GM23338 (cell line): ENCODE measurements at regions not wholly inside any gene's neighbourhood (a gene's known extent, or its start where the extent isn't known, plus 50 kb on each side); places are given as distances from the start of the nearest gene placed in this dataset.

Experiments used
- CREB1 ChIP-seq: fragments of 250-450 bp; sonication (Bioruptor Pico); IDR thresholded peaks from 2 replicates; pipeline ENCODE4 v1.5.0; 2020; ENCODE audit warnings: low read depth, mild to moderate bottlenecking, moderate library complexity
- EZH2phosphoT487 ChIP-seq: fragments of 200-600 bp; sonication (generic); IDR thresholded peaks from one replicate; pipeline ENCODE4 v1.8.1; 2018; ENCODE audit warnings: antibody characterized with exemption; ENCODE audit not compliant: unreplicated experiment
- POLR2AphosphoS5 ChIP-seq: IDR thresholded peaks from 2 replicates; pipeline ENCODE4 v1.6.1; 2016; ENCODE audit warnings: antibody characterized with exemption, low read depth
- ZNF114 ChIP-seq: fragments of 250-450 bp; sonication (Bioruptor Pico); IDR thresholded peaks from 2 replicates; pipeline ENCODE4 v1.5.0; 2020; ENCODE audit warnings: mild to moderate bottlenecking, moderate library complexity
- ZNF331 ChIP-seq: fragments of 250-450 bp; sonication (Bioruptor Pico); IDR thresholded peaks from 2 replicates; pipeline ENCODE4 v1.5.0; 2020; ENCODE audit warnings: low read depth, mild to moderate bottlenecking, moderate library complexity
- TF ChIP-seq, protein P1 (sequence below): fragments of 250-450 bp; sonication (Bioruptor Pico); IDR thresholded peaks from 2 replicates; pipeline ENCODE4 v1.5.0; 2020; ENCODE audit warnings: mild to moderate bottlenecking, moderate library complexity
- TF ChIP-seq, protein P2 (sequence below): IDR thresholded peaks from one replicate; pipeline ENCODE4 v1.6.1; 2018; ENCODE audit warnings: antibody characterized with exemption; ENCODE audit not compliant: unreplicated experiment

DNA sequence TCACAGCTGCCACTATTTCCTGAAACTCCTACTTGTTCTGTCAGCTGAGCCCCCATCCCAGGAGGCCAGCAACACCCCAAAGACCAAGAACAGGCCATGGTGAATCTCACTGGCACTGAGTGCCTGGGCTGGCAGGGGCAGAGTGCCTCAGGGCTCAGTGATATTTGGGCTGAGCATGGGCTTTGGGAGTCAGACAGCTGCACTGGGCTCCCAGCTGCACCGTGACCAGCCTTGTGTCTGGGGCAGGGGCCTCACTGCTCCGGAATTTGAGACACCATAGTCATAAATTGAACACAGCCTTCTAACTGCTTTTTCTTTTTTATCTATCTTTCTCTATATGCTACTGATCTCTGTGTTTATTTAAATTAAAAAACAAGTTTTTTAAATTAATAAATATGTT, 1744.2 kb downstream of the TP53TG3F start (continued):
- TF ChIP-seq, protein P1, sequence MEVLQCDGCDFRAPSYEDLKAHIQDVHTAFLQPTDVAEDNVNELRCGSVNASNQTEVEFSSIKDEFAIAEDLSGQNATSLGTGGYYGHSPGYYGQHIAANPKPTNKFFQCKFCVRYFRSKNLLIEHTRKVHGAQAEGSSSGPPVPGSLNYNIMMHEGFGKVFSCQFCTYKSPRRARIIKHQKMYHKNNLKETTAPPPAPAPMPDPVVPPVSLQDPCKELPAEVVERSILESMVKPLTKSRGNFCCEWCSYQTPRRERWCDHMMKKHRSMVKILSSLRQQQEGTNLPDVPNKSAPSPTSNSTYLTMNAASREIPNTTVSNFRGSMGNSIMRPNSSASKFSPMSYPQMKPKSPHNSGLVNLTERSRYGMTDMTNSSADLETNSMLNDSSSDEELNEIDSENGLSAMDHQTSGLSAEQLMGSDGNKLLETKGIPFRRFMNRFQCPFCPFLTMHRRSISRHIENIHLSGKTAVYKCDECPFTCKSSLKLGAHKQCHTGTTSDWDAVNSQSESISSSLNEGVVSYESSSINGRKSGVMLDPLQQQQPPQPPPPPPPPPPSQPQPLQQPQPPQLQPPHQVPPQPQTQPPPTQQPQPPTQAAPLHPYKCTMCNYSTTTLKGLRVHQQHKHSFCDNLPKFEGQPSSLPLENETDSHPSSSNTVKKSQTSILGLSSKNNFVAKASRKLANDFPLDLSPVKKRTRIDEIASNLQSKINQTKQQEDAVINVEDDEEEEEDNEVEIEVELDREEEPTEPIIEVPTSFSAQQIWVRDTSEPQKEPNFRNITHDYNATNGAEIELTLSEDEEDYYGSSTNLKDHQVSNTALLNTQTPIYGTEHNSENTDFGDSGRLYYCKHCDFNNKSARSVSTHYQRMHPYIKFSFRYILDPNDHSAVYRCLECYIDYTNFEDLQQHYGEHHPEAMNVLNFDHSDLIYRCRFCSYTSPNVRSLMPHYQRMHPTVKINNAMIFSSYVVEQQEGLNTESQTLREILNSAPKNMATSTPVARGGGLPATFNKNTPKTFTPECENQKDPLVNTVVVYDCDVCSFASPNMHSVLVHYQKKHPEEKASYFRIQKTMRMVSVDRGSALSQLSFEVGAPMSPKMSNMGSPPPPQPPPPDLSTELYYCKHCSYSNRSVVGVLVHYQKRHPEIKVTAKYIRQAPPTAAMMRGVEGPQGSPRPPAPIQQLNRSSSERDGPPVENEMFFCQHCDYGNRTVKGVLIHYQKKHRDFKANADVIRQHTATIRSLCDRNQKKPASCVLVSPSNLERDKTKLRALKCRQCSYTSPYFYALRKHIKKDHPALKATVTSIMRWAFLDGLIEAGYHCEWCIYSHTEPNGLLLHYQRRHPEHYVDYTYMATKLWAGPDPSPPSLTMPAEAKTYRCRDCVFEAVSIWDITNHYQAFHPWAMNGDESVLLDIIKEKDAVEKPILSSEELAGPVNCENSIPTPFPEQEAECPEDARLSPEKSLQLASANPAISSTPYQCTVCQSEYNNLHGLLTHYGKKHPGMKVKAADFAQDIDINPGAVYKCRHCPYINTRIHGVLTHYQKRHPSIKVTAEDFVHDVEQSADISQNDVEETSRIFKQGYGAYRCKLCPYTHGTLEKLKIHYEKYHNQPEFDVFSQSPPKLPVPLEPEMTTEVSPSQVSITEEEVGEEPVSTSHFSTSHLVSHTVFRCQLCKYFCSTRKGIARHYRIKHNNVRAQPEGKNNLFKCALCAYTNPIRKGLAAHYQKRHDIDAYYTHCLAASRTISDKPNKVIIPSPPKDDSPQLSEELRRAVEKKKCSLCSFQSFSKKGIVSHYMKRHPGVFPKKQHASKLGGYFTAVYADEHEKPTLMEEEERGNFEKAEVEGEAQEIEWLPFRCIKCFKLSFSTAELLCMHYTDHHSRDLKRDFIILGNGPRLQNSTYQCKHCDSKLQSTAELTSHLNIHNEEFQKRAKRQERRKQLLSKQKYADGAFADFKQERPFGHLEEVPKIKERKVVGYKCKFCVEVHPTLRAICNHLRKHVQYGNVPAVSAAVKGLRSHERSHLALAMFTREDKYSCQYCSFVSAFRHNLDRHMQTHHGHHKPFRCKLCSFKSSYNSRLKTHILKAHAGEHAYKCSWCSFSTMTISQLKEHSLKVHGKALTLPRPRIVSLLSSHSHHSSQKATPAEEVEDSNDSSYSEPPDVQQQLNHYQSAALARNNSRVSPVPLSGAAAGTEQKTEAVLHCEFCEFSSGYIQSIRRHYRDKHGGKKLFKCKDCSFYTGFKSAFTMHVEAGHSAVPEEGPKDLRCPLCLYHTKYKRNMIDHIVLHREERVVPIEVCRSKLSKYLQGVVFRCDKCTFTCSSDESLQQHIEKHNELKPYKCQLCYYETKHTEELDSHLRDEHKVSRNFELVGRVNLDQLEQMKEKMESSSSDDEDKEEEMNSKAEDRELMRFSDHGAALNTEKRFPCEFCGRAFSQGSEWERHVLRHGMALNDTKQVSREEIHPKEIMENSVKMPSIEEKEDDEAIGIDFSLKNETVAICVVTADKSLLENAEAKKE (CRISPR knock-in tag), result no peak
- TF ChIP-seq ZNF331 (CRISPR knock-in tag) (no peak), ZNF114 (CRISPR knock-in tag) (no peak), CREB1 (CRISPR knock-in tag) (no peak), POLR2AphosphoS5 (no peak), EZH2phosphoT487 (no peak)
- TF ChIP-seq, protein P2, sequence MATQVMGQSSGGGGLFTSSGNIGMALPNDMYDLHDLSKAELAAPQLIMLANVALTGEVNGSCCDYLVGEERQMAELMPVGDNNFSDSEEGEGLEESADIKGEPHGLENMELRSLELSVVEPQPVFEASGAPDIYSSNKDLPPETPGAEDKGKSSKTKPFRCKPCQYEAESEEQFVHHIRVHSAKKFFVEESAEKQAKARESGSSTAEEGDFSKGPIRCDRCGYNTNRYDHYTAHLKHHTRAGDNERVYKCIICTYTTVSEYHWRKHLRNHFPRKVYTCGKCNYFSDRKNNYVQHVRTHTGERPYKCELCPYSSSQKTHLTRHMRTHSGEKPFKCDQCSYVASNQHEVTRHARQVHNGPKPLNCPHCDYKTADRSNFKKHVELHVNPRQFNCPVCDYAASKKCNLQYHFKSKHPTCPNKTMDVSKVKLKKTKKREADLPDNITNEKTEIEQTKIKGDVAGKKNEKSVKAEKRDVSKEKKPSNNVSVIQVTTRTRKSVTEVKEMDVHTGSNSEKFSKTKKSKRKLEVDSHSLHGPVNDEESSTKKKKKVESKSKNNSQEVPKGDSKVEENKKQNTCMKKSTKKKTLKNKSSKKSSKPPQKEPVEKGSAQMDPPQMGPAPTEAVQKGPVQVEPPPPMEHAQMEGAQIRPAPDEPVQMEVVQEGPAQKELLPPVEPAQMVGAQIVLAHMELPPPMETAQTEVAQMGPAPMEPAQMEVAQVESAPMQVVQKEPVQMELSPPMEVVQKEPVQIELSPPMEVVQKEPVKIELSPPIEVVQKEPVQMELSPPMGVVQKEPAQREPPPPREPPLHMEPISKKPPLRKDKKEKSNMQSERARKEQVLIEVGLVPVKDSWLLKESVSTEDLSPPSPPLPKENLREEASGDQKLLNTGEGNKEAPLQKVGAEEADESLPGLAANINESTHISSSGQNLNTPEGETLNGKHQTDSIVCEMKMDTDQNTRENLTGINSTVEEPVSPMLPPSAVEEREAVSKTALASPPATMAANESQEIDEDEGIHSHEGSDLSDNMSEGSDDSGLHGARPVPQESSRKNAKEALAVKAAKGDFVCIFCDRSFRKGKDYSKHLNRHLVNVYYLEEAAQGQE, result no peak
